NCI-H82 (cell line): ENCODE measurements at regions not wholly inside any gene's neighbourhood (a gene's known extent, or its start where the extent isn't known, plus 50 kb on each side); places are given as distances from the start of the nearest gene placed in this dataset.

ENCODE experiments used
- DNase-seq: peaks from one replicate; lab custom pipeline; 2025; lab: John Stamatoyannopoulos, UW

DNA sequence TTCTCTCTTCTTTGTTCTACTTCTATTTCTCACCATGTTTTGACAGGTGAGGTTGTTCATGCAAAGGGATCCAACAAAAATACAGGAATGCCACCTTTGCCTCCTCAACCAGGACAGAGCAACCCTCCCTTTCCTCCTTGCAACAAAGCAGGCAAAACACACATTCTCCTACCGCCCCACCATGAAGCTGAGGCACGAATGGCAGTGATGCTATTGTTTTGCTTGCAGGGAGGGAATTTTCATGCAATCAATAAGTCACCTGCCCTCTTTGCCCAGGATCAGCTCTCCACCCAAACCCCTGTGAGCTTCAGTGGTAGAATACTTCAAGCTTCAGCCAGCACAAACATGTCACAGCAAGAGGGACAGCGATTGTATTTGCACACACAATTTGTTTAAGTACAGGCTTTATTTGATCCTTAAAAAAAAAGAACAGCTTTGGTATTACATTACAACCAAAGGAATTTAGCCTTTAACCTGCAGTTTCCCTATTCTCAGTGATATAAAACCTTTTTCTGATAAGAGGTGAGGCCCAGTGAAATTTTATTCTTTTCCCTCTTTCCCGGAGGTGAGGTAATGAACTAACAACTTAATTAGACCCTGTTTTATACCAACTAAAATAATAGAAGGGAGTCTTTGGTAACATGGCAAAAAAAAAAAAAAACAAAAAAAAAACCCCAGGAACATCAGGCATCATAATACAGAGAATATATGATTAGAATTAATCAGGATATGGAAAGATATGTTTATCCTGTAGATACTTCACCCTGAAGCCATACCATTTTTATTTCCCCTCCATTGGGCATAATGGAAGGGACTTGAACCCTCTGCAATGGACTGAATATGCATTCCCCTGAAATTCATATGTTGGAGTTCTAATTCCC, 87.0 kb upstream of the EEA1 start:
- no peak for DNase-seq

DNA sequence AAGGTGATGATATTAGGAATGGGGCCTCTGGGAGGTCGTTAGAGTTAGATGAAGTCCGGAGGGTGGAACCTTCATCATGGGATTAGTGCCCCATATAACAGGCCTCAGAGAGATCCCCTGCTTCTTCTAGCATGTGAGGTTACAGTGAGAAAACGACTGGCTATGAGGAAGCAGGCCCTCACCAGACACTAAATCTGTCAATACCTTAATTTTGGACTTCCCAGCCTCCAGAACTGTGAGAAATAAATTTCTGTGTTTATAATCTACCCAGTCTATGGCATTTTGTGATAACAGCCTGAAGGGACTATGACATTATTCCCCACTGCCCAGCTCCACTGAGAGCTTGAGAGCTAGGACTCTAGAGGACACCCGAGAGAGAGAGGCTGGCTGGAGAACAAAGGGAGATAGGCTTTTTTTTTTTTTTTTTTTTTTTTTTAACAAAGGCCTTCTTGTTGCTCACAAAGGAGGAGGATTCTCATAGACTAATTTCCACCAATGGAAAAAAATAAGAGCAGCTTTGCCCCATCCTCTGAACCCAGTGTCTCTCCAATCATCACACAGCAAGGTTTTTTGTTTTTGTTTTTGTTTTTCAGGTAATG, 87.8 kb upstream of the EEA1 start:
- DNase-seq, result peak; percentile 18

DNA sequence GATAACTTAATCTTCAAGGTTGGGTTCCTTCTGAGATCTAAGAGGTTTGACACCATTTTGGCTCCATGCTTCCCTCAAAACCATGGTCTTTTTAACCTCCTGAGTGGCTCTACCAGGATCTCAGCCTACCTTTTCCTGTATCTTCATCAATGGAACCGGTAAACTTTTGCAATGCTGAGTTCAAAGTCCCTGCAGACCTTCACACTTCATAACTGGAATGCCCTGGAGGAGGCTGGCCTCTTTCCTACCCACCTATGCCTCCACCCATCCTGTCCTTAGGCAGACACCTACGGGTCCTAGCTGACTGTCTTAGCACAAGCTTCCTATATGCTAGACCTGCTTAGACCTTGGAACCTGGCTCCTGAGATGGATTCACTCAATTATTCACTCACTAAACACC, 89.5 kb upstream of the EEA1 start:
- DNase-seq, result no peak

DNA sequence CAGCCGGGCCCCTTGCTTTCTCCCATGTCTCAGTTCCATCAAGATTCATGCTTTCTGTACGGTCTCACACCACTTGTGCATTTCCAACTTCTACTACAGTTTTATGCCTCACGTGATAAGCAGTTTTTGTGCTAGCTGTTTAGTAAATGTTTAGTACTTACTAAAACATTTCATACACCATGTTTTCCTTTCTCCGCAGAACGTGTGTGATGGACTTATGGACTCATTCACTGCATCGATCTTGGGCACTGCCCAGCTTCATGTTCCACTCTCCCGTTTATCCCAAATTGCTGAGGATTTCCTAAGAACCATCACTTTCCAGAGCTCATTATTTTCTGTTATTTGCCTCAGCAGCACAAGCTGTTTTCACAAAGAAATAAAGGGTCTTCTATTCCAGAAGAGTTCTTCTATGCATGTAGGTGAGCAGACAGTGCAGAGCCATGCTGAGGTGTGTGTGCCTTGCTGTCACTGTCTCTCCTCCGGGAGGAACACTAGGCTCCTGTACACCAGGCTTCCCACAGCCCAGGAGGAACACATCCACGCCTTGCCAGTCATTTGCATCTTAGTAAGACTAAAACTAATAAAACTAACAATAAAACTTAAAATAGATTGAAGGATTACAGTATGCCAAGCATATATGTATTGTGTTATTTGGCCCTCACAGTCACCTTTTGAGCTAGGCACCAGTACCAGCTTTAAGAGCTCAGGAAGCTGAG, 90.3 kb upstream of the EEA1 start:
- no peak for DNase-seq

DNA sequence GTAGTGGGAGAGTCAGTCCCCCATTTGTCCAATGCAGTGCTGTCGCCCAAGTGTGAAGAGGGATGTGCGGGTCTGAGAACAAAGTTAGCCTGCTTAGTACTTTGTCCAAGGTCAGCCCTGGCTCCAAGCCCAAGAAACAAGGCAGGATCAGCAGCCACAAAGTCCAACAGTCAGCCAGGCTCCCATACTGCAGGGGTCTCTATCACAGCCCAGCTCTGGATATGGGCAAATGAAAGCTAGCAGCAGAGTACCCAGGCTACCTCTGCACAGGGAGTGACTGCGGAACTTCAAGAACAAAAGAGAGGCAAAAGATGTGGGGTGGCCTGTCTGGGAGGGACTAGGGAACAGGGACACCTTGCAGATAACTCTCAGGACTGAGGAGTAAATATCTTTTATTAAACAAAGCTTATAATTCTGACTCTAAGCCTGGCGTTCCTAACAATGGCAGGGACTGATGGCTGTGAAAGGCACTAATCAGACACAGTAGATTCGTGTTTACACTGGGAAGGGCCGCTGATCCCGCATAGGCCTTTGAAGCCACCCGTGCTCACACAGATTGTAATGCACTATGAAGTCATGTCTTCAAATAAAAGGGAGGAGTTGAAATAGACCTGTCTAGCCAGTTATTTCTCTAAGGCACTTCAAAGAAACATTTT, 91.0 kb upstream of the EEA1 start:
- peak; percentile 25 for DNase-seq

DNA sequence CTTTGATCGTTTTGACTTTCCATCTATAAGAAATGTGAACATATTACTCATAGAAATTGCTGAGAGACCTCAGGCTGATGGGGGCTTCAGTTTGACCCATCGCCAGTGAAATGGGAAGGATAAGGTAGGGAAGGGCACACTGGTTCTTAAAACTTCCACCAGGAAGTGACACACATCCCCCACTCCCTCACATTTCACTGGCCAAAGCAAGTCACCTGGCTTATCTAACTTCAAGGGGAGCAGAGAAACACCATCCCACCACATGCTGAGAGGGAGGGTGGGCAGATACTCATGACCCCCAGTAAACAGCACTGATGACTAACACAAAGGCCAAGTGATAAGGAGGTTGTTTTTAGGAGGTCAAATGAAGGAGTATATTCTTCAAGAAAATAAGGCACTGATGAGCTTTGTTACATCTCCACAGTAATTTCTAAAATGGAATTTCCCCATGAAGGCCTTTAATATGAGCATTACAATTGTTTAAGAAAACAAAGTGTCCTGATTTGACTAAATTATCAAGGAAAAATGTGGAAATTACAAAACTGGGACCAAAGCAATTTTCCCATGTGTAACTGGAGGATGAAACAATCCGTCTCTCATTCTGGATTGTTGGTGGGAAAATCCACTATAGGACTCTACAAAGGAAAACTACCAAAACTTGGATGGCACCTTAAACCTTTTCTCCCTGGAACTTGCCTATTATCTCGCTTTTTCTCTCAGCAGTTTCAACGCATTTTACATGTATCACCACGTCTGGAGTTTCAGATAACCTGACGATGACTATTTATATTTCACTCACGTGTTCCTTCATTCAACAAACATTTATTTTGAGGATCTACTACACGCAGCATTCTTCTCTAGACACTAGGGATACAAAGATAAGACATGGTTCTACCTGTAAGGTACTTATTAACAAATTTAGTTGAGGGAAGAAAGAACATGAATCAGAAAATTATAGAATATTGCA, 91.8 kb upstream of the EEA1 start:
- DNase-seq, result no peak

DNA sequence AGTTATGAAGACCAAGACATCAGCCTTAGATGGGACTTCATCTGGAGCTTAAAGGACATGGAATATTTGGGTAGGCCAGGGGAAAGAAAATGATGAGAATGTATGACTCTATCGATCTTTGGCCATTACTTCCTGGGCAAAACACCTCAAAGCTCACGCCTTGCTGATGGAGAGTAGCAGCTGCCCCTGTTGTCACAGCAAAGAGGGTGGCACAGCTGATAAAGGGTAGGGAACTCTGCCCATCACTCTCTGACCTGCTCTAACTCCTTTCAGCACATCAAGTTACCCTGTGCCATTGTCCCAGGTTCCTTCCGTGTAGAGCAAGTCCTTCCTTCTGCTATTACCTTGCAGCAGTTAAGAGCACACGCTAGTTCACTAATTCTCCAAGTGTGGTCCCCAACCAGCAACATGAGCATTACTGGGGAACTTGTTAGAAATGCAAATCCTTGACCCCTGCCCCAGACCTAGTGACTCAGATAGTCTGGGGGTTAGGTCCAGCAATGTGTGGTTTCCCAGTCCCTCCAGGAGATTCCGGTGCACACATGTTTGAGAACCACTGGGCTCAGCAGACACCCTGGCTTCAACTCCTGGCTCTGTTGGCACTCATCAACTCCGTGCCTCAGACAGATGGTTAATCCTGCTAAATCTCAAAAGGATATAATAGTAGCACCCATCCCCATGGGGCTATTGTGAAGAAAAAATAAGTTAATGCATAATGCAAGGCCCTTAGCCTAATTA, 93.7 kb upstream of the EEA1 start:
- DNase-seq, result peak; percentile 99

DNA sequence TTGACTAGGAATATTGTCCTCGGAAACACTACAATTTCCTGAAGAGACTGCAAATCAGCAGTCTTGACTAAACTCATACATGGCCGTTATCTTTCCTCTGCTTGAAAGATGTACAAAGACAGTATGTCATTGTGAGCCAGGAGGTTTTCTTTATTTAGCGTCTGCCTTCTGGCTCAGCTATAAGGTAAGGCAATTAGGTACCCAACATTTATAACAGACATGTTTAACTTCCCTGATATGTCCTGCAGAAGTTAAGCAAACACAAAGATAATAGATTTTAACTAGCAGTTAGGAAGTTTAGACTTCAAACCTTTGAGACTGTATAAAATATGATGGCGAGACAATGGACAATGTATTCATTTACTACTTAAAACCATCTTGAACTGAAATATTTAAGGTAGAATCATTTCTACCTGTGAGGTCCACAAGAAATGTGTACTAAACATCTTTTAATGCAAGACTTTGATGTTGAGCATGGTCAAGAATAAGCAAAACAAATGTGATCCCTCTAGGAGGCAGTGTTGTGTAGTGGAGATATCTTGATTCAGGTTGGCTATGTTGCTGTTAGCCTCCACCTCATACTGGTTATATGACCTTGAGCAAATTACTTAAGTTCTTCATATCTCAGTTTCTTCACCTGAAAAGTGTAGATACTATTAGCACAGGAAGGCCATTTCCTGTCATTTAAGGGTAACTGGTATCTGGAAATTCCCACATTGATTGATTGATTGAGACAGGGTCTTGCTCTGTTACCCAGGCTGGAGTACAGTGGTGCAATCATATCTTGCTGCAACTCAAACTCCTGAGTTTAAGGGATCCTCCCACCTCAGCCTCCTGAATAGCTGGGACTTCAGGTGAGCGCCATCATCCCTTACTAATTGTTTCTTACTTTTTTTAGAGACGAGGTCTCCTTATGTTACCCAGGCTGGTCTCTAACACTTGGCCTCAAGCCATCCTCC, 96.3 kb upstream of the EEA1 start:
- DNase-seq, result peak; percentile 75

DNA sequence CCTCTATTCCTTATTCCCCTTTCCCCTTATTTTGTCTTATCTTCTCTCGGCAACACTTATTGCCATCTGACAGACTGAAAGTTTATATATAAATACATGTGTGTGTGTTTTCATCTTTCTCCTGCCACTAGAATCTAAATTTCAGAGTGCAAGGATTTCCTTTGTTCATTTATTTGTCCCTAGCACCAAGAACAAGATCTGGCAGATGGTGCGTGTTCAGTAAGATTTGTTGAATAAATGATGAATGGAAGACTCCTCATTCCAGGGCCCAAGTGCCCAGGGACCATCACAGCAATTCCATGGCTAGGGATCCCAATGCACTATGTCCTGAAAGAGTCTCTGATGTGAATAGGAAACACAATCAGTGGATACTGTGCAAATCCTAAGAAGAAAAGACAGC, 97.9 kb upstream of the EEA1 start:
- DNase-seq, result peak; percentile 44

DNA sequence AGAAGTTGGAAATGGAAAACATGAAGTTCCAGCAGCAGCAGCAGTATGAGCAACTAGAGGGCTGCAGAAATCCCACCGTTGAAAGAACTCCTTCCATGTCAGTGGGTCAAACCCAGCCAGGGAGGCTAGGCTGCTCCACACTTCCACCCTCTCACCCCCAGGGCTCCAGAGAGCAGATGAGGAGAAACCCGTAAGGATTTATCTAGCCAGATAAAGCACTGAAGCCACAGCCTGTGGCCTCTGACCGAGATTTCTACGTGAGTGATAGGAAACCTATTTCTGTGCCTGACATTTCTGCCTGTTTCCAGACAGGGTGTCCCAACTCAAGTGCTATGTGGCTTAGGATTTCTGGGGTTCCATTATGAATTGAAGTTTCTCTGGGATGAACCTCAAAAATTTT, 100.0 kb upstream of the EEA1 start:
- no peak for DNase-seq

DNA sequence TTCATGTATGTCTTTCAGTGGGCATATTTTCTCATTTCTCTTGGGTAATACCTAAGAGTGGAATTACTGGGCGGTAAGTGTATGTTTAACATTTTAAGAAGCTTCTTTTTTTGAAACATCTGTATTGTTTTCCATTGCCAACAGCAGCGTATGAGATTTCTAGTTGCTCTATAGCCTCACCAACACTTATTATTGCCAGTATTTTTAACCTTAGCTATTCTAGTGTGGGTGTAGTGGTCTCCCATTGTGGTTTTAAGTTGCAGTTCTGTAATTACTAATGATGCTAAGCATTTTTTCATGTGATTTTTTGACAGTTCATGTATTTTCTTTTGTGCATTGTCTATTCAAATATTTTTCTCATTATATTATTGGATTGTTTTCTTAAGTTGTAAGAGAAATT, 101.9 kb upstream of the EEA1 start:
- no peak for DNase-seq

DNA sequence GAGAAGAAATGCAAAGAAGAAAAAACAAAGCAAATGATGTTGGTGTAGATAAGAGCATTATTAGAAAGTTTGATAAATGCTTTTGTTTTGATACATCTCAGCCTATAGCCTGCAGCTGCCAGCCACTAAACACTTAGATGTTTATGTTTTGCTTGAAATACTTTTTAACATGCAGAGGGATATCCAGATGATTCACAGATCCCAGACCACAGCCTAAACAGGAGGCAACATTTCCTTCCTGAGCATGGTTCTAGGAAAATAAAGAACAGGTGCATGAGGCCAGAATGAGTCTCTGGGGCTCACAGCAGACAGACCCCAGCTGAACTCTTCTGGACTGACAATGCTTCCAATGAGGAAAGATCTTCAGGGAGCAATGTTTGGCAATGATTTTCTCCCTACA, 103.7 kb upstream of the EEA1 start:
- peak; percentile 30 for DNase-seq

DNA sequence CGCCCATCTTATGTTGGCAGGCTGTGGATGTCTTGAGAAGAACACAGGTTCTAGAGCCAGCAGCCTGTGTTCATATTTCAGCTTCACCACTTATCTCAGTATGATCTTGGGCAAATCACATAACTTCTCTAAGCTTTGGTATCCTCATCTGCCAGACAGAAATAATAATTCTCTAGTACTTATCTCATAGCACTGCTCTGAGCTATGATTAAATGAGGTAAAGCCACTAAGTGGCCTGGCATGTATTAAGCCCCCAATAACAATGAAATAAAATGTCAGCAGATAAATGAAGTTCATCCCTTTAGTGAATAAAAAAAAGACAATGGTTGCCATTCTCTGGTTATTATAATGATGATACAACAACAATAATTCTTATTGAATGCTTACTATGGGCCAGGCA, 104.9 kb upstream of the EEA1 start:
- DNase-seq, result no peak

DNA sequence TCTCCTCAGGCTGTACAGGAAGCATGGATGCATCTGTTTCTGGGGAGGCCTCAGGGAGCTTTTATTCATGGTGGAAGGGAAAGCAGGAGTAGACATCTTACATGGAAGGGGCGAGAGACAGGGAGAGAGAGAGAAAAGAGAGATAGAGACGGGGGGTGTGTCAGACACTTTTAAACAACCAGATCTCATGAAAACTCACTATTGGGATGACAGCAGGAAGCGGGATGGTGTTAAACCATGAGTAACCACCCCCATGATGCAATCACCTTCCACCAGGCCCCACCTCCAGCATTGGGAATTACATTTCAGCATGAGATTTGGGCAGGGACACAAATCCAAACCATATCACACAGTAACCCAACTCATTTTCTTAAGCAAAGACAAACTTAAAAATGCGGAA, 110.0 kb upstream of the EEA1 start:
- no peak for DNase-seq

DNA sequence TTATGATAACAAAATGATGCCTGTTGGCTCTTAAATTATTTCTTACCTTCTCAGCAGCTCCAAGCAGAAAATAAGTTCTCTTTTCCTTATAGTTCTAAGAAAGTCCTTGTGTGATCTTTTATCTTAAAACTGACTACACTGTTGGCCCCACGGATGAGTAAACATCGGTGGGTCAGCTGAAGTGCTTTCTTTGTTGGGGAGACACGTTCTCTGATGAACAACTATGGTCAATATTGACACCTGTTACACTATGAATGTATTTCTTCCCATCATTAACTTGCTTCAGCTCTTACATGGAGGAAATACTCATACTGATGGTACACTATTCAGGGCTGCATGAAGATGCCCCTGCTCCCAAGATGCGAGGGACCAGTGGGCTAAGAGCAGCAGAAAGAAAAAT, 110.8 kb upstream of the EEA1 start:
- DNase-seq, result no peak

DNA sequence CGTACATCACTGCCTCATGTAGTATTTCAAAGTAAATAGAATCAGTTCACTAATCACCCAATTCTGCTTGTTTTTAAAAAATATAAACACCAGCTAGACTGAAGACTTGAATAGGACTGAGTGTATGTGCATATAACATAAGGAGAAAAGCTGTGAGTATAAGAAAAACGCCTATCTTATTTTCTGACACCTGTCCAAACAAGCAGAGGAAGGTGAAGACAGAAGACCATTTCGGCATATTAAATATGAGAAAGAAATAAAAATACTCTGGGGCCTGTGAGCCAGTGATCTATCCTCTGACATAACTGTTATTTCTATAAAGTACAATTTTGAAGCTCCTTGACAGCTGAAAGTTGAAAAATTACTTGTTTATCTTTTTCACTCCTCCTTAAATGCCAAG, 111.3 kb upstream of the EEA1 start:
- no peak for DNase-seq

DNA sequence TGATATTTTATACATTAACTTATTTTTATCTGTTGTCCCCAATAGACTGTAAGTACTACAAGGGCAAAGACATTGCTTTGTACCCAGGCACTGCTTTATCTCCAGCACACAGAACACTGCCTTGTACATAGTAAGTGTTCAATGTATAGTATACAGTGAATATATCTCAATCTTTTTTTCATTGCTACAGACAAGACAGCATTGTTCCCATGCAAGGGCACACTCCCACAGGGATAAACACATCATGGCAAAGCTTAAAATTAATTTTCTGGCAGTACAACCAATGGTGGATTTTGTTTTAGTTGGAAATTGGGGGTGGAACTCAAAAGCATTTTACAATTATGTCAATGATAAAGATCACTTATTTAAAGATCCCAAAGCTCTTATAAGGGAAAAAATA, 112.3 kb upstream of the EEA1 start:
- DNase-seq, result no peak

DNA sequence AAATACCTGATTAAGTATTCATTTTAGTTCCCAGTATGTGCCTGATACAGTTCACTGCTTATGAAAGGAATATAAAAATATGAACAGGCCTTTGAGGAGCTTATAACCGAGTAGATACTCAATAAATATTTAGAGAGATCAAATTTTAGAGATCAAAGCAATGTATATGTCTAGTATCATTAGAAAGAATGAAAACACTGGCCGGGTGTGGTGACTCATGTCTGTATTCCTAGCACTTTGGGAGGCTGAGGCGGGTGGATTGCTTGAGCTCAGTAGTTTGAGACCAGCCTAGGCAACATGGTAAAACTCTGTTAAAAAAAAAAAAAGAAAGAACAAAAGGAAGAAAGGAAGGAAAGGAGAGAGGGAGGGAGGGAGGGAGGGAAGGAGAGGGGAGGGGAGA, 113.2 kb upstream of the EEA1 start:
- DNase-seq, result no peak

DNA sequence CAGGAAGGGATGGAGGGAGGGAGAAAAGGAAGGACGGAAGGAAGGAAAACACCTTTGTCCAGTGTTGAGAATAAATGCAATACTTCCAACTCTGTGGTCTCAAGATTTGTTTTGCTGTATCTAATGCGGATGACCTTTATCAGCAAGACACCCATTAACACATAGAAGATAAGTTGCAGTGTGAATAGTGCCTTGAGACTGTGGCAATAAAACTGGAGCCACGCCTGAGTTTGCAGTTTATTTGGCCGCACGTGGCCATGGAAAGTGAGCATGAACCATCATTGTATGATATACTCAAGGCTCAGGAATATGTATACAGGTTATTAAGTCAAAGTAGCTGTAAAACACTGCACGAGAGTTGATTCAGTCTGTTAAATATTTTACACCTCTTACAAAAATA, 113.6 kb upstream of the EEA1 start:
- DNase-seq, result no peak
